CD4-positive, alpha-beta memory T cell (primary cell): ENCODE measurements at regions not wholly inside any gene's neighbourhood (a gene's known extent, or its start where the extent isn't known, plus 50 kb on each side); places are given as distances from the start of the nearest gene placed in this dataset.

Experiments used
- CTCF ChIA-PET: fragments of 350-600 bp; sonication (Branson Sonifier 250); formaldehyde crosslinking; loops from one replicate; lab custom pipeline; 2021; ENCODE audit warnings: inconsistent platforms; ENCODE audit not compliant: partially characterized antibody; lab: Charles Lee
- POLR2A ChIA-PET: fragments of 350-600 bp; sonication (Branson Sonifier 250); formaldehyde crosslinking; loops from one replicate; lab custom pipeline; 2021; ENCODE audit not compliant: partially characterized antibody; lab: Charles Lee
- DNase-seq, 5 donors: peaks; one replicate each; pipeline versions ENCODE4 v3.0.0 to v3.0.0-alpha.2; 2020 to 2022; ENCODE audit warnings: mixed read lengths in 1 of 5
- H3K27ac ChIP-seq: one replicate; pipeline ENCODE4 v1.7.0; 2013; ENCODE audit warnings: low read depth, low read length
- H3K27me3 ChIP-seq: 2 replicates; pipeline ENCODE4 v1.7.0; 2013; ENCODE audit warnings: mild to moderate bottlenecking, low read length, moderate library complexity; ENCODE audit not compliant: insufficient read depth
- H3K36me3 ChIP-seq: 2 replicates; pipeline ENCODE4 v1.7.0; 2013; ENCODE audit warnings: mild to moderate bottlenecking, low read length, moderate library complexity; ENCODE audit not compliant: insufficient read depth
- H3K4me1 ChIP-seq: 2 replicates; pipeline ENCODE4 v1.7.0; 2013; ENCODE audit warnings: mild to moderate bottlenecking, low read length, moderate library complexity; ENCODE audit not compliant: insufficient read depth
- H3K4me3 ChIP-seq, 2 donors: one replicate each; pipeline ENCODE4 v1.7.0; 2013; ENCODE audit warnings: low read length in 2 of 2, mild to moderate bottlenecking in 1 of 2
- H3K9me3 ChIP-seq, 2 donors: one replicate each; pipeline ENCODE4 v1.7.0; 2013; ENCODE audit warnings: low read length in 2 of 2, control low read depth in 1 of 2; ENCODE audit not compliant: control insufficient read depth in 1 of 2
- H3K27ac Mint-ChIP-seq, 7 donors: one replicate each; pipeline ENCODE4 v1.8.0; 2020 to 2021; ENCODE audit warnings: mixed read lengths in 7 of 7, mild to moderate bottlenecking in 6 of 7, inconsistent platforms in 3 of 7, moderate library complexity in 3 of 7
- H3K27me3 Mint-ChIP-seq, 2 donors: one replicate each; pipeline ENCODE4 v1.8.0; 2020 to 2021; ENCODE audit warnings: mixed read lengths in 2 of 2
- H3K36me3 Mint-ChIP-seq, 2 donors: one replicate each; pipeline ENCODE4 v1.8.0; 2020 to 2021; ENCODE audit warnings: mixed read lengths in 2 of 2, inconsistent platforms in 1 of 2, mild to moderate bottlenecking in 1 of 2
- H3K4me1 Mint-ChIP-seq, 4 donors: one replicate each; pipeline ENCODE4 v1.8.0; 2020 to 2021; ENCODE audit warnings: mixed read lengths in 4 of 4, mild to moderate bottlenecking in 1 of 4
- H3K4me3 Mint-ChIP-seq, 8 donors: one replicate each; pipeline ENCODE4 v1.8.0; 2020 to 2021; ENCODE audit warnings: mixed read lengths in 8 of 8, mild to moderate bottlenecking in 7 of 8, moderate library complexity in 6 of 8, inconsistent platforms in 3 of 8
- H3K9me3 Mint-ChIP-seq, 8 donors: one replicate each; pipeline ENCODE4 v1.8.0; 2020 to 2021; ENCODE audit warnings: mixed read lengths in 8 of 8, mild to moderate bottlenecking in 5 of 8, inconsistent platforms in 3 of 8, moderate library complexity in 1 of 8
- intact Hi-C: fragments of 100-400 bp; cut with micrococcal nuclease; formaldehyde crosslinking; loops from one replicate; pipeline ENCODE4 v1.15.1; 2023

DNA sequence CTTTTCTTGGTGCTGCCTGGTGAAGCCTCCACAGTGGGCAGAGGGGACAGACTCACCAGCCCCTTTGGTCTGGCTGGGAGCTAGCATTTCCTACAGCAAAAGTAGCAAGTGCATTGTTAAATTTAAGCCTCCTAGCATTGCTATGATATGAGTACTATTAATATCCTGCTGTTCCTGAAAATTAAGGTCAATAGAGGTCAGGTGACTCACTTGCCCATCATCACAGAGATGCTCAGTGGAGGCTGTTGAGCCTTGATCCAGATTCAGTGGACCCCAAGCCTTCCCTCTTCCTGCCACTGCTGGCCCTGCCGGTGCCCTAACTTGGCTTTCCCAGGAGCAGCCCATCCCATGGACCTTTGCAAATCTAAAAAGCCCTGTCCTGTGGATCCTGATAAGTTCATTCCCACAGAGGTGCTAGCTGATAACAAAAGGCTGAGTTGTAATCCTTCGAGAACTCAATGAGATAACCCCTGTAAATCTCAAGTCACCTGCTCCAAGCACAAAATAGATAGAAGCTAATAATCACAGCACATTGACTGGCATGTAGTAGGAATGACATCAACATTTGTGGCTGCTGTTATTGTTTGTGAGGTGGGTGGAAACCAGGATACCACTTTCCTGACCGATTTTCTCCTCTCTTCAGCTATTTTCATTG, 84.4 kb downstream of the THNSL2 start:
- H3K4me3 ChIP-seq: no peak overlapping the region
- ChIA-PET POLR2A (no interaction called here), CTCF (interaction anchor here (0.5 kb wide), 1 partner anchor 1058 kb away, joined by 3 read pairs; no protein-coding TSS in a partner anchor)
- intact Hi-C loops: no loop called here
- H3K9me3 ChIP-seq: no peaks in the 10 kb centered on the region
- no peak overlapping the region for H3K4me3 Mint-ChIP-seq
- H3K36me3 Mint-ChIP-seq: no peaks in the 10 kb centered on the region
- H3K9me3 Mint-ChIP-seq: peaks cover 0 to 9% (median 0%) of the 10 kb centered on the region in 8 donors
- no peak overlapping the region for H3K27ac Mint-ChIP-seq
- H3K4me1 Mint-ChIP-seq: peaks cover 0 to 2% (median 1%) of the 10 kb centered on the region in 4 donors
- H3K27me3 Mint-ChIP-seq: peaks cover 10 to 12% of the 10 kb centered on the region in 2 donors
- H3K4me1 ChIP-seq: no peaks in the 10 kb centered on the region
- H3K36me3 ChIP-seq: no peaks in the 10 kb centered on the region
- DNase-seq: no peak
- no peak overlapping the region for H3K27ac ChIP-seq
- H3K27me3 ChIP-seq: no peaks in the 10 kb centered on the region

DNA sequence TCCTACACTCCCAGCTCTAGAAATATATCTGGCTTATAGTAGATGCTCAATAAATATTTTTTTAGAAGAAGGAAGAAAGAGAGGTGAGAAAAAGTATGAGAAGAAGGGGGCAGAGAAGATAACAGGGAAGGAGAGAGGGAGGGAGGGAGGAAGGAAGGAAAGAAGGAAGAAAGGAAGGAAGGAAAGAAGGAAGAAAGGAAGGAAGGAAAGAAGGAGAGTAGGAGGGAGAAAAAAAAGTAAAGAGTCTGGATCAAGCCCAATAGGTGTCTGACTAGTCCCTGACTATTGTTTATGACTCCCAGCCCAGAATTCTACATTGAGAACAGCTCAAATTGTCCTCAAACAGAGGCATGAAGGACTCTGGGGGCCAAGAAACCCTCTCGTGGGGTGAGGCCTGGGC, 83.9 kb downstream of the THNSL2 start:
- DNase-seq: no peak
- Mint-ChIP-seq H3K4me3 (no peak overlapping the region), H3K27ac (no peak overlapping the region), H3K27me3 (peaks cover 10 to 12% of the 10 kb centered on the region in 2 donors), H3K4me1 (peaks cover 0 to 2% (median 1%) of the 10 kb centered on the region in 4 donors), H3K36me3 (no peaks in the 10 kb centered on the region), H3K9me3 (peaks cover 0 to 9% (median 0%) of the 10 kb centered on the region in 8 donors)
- intact Hi-C loops: no loop called here
- POLR2A ChIA-PET: no interaction called here
- Histone ChIP-seq H3K27ac (no peak overlapping the region), H3K4me3 (no peak overlapping the region), H3K4me1 (no peaks in the 10 kb centered on the region), H3K9me3 (no peaks in the 10 kb centered on the region), H3K36me3 (no peaks in the 10 kb centered on the region), H3K27me3 (no peaks in the 10 kb centered on the region)
- CTCF ChIA-PET: no interaction called here

DNA sequence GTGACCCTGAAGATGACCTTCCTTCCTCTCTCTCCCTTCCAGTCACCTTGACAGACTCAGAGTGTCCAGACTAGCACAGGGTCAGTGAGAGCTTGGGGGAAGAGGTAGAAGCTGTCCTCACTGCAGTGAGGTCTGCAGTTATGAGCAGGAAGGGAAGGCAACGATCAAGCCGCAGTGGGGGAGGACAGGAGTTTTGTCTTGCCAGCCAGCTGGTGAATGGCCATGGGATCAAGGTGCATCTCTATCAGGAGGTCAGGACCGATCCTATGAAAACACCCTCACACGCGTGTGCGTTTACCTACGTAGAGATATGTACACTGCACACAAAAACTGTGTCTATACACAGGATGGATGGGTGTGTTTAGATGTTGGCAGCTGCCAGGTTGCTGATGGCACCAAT, 83.2 kb downstream of the THNSL2 start:
- no peaks in the 10 kb centered on the region for H3K36me3 ChIP-seq
- no peaks in the 10 kb centered on the region for H3K36me3 Mint-ChIP-seq
- intact Hi-C loops: no loop called here
- H3K27me3 ChIP-seq: no peaks in the 10 kb centered on the region
- H3K27ac ChIP-seq: no peak overlapping the region
- no peaks in the 10 kb centered on the region for H3K4me1 ChIP-seq
- no peak overlapping the region for H3K27ac Mint-ChIP-seq
- H3K9me3 Mint-ChIP-seq: peaks cover 0 to 9% (median 0%) of the 10 kb centered on the region in 8 donors
- H3K4me3 ChIP-seq: no peak overlapping the region
- CTCF ChIA-PET: interaction anchor here (0.6 kb wide), 1 partner anchor 33 kb away, joined by 3 read pairs; no protein-coding TSS in a partner anchor
- peaks cover 10 to 12% of the 10 kb centered on the region in 2 donors for H3K27me3 Mint-ChIP-seq
- POLR2A ChIA-PET: no interaction called here
- no peak overlapping the region for H3K4me3 Mint-ChIP-seq
- no peak for DNase-seq
- H3K9me3 ChIP-seq: no peaks in the 10 kb centered on the region
- peaks cover 0 to 2% (median 1%) of the 10 kb centered on the region in 4 donors for H3K4me1 Mint-ChIP-seq

DNA sequence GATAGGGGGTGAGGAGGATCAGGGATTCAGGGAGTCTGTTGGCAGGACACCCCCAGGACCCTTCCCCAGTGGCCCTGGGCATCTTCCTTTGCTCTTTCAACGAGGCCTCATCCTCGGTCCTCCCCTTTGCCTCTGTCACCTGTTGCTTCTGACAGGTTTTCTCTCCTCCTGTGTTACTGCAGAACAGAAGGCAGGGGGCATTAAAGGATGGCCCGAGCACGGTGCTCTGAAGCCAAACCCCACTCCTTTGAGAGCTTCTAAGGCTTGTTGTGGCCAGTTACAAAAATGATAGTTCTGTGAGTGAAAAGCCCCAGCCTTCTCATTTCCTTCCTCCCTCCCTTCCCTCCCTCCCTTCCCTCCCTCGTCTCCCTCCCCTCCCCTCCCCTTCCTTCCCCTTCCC, 82.5 kb downstream of the THNSL2 start:
- ChIA-PET POLR2A (no interaction called here), CTCF (no interaction called here)
- Histone ChIP-seq H3K27ac (no peak overlapping the region), H3K4me3 (no peak overlapping the region), H3K4me1 (no peaks in the 10 kb centered on the region), H3K9me3 (no peaks in the 10 kb centered on the region), H3K27me3 (no peaks in the 10 kb centered on the region), H3K36me3 (no peaks in the 10 kb centered on the region)
- no peak for DNase-seq
- intact Hi-C loops: no loop called here
- Mint-ChIP-seq H3K27ac (no peak overlapping the region), H3K4me1 (peaks cover 0 to 2% (median 1%) of the 10 kb centered on the region in 4 donors), H3K36me3 (no peaks in the 10 kb centered on the region), H3K27me3 (peaks cover 12 to 14% of the 10 kb centered on the region in 2 donors), H3K9me3 (peaks cover 0 to 9% (median 0%) of the 10 kb centered on the region in 8 donors), H3K4me3 (no peak overlapping the region)

DNA sequence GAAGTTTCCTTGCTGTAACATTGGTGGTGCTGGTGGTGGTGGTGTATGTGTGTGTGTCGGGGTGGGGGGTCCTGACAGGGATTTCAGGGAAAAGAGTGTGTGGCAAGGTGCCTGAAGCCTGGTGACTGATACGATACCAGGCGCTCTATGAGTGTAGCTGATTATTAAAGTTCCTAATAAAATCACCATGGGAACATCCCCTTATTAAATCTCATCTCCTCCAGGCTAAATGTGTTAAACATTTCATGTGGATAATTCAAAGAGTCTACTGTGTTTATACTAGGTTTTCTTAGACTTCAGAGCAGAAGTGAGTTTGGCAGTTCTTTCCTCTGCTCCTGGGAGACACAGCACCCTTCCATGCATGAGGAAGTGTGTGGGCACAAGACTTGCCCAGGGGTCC, 82.0 kb downstream of the THNSL2 start:
- H3K4me3 Mint-ChIP-seq: no peak overlapping the region
- Histone ChIP-seq H3K4me1 (no peaks in the 10 kb centered on the region), H3K27ac (no peak overlapping the region), H3K27me3 (no peaks in the 10 kb centered on the region), H3K36me3 (no peaks in the 10 kb centered on the region), H3K4me3 (no peak overlapping the region), H3K9me3 (no peaks in the 10 kb centered on the region)
- peaks cover 0 to 2% (median 1%) of the 10 kb centered on the region in 4 donors for H3K4me1 Mint-ChIP-seq
- peaks cover 12 to 14% of the 10 kb centered on the region in 2 donors for H3K27me3 Mint-ChIP-seq
- no peak overlapping the region for H3K27ac Mint-ChIP-seq
- H3K9me3 Mint-ChIP-seq: peaks cover 0 to 9% (median 0%) of the 10 kb centered on the region in 8 donors
- no peak for DNase-seq
- intact Hi-C loops: no loop called here
- H3K36me3 Mint-ChIP-seq: no peaks in the 10 kb centered on the region
- ChIA-PET CTCF (no interaction called here), POLR2A (no interaction called here)

DNA sequence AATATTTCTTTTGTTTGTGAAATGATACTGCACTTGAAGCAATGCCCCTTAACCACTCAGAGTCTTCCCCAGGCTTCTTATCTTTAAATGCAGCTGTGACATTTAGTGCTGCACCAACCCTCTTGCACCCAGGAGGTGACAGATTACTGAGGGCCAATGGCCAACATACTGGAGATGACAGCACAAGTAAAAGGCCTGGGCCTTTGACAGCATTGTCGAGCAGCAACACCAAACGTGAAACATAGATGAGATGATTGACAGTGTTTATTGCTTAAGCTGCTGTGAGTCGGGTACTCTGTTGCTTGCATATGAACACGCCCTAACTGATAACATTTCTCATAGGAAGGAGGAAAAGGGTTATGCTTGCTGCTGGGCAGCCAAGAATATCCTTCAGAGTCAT, 80.3 kb downstream of the THNSL2 start:
- Histone ChIP-seq H3K27ac (no peak overlapping the region), H3K27me3 (no peaks in the 10 kb centered on the region), H3K36me3 (no peaks in the 10 kb centered on the region), H3K4me3 (no peak overlapping the region), H3K4me1 (no peaks in the 10 kb centered on the region), H3K9me3 (no peaks in the 10 kb centered on the region)
- no peak for DNase-seq
- intact Hi-C loops: no loop called here
- POLR2A ChIA-PET: no interaction called here
- Mint-ChIP-seq H3K27me3 (peaks cover 10 to 18% of the 10 kb centered on the region in 2 donors), H3K27ac (no peak overlapping the region), H3K4me1 (peaks cover 0 to 2% (median 0%) of the 10 kb centered on the region in 4 donors), H3K4me3 (no peak overlapping the region), H3K36me3 (no peaks in the 10 kb centered on the region), H3K9me3 (peaks cover 0 to 3% (median 0%) of the 10 kb centered on the region in 8 donors)
- CTCF ChIA-PET: no interaction called here

DNA sequence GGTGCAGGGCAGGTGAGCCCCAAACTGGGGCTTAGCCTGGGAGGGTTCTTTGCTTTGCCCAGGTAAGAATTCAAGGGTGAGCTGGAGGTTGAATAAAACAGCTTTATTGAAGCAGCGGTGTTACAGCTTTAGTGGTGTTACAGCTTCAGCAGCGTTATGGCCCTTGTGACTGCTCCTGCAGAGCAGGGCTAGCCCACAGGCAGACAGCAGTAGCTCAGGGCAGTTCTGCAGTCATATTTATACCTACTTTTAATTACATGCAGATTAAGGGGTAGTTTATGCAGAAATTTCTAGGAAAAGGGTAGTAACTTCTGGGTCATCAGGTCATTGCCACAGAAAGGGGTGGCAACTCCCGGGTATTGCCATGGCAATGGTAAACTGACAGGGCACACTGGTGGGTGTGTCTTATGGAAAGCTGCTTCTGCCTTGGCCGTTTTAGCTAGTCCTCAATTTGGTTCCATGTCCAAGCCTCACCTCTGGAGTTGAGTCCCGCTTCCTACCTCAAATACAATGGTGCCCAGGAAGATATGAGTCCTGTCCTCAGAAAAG, 78.2 kb downstream of the THNSL2 start:
- CTCF ChIA-PET: no interaction called here
- no peaks in the 10 kb centered on the region for H3K36me3 ChIP-seq
- DNase-seq: no peak
- intact Hi-C loops: no loop called here
- no peaks in the 10 kb centered on the region for H3K9me3 ChIP-seq
- H3K4me3 Mint-ChIP-seq: no peak overlapping the region
- H3K27ac ChIP-seq: no peak overlapping the region
- H3K9me3 Mint-ChIP-seq: peaks cover 0 to 8% (median 0%) of the 10 kb centered on the region in 8 donors
- no peak overlapping the region for H3K4me3 ChIP-seq
- peaks cover 3 to 15% of the 10 kb centered on the region in 2 donors for H3K27me3 Mint-ChIP-seq
- no peak overlapping the region for H3K27ac Mint-ChIP-seq
- POLR2A ChIA-PET: no interaction called here
- peaks cover 0 to 2% (median 0%) of the 10 kb centered on the region in 4 donors for H3K4me1 Mint-ChIP-seq
- no peaks in the 10 kb centered on the region for H3K36me3 Mint-ChIP-seq
- H3K4me1 ChIP-seq: no peaks in the 10 kb centered on the region
- no peaks in the 10 kb centered on the region for H3K27me3 ChIP-seq
